HCT116 (cell line): ENCODE measurements at regions not wholly inside any gene's neighbourhood (a gene's known extent, or its start where the extent isn't known, plus 50 kb on each side); places are given as distances from the start of the nearest gene placed in this dataset.

Experiments
- ATAC-seq: fragments of 200-7000 bp; cut with Tn5 transposase; 2 replicates; pipeline ENCODE4 v1.9.1; 2020; ENCODE audit warnings: mild to moderate bottlenecking, moderate library complexity
- BruUV-seq: library from RNA; stranded (reverse); fragments of 400-500 nt; replicated peaks from 2 replicates; lab custom pipeline; 2021; lab: Mats Ljungman, UMichigan
- CTCF ChIA-PET: fragments of 300-600 bp; sonication (Branson Sonifier 250); formaldehyde crosslinking; loops from one replicate; lab custom pipeline; 2021; ENCODE audit warnings: antibody characterized with exemption; lab: Charles Lee
- POLR2A ChIA-PET: fragments of 300-600, 350-600 bp; sonication (Branson Sonifier 250); formaldehyde crosslinking; loops from one replicate; lab custom pipeline; 2021; ENCODE audit warnings: antibody characterized with exemption; lab: Charles Lee
- RAD21 ChIA-PET, 2 experiments: fragments of 300-600 bp; sonication (Branson Sonifier 250); formaldehyde crosslinking; loops; one replicate each; lab custom pipeline; 2023; ENCODE audit warnings: low total read pairs in 2 of 2; ENCODE audit not compliant: uncharacterized antibody in 2 of 2, unreplicated experiment in 2 of 2, low non-redundant PET in 1 of 2; lab: Charles Lee
- DNase-seq: peaks from one replicate; pipeline ENCODE4 v3.0.0-alpha.2; 2010; ENCODE audit warnings: low read depth, low spot score
- H2AFZ ChIP-seq: fragments of 200-600 bp; shearing (Covaris generic), sonication (generic); 2 replicates; pipeline ENCODE4 v1.6.1; 2017; ENCODE audit warnings: low read depth, mixed run types, mixed read lengths, antibody characterized with exemption, low read length; ENCODE audit not compliant: poor library complexity, severe bottlenecking
- H3K27ac ChIP-seq: 2 replicates; pipeline ENCODE4 v1.5.1; 2012; ENCODE audit warnings: low read depth, low read length
- H3K27me3 ChIP-seq: fragments of 200-600 bp; sonication (generic); 2 replicates; pipeline ENCODE4 v1.6.1; 2016; ENCODE audit warnings: mixed run types, low read length, mixed read lengths; ENCODE audit not compliant: insufficient read depth
- H3K36me3 ChIP-seq, 2 experiments: fragments of 200-500 bp in 1 of 2; fragments of 200-600 bp in 1 of 2; sonication (Bioruptor generic) in 1 of 2; sonication (generic) in 1 of 2; 2 replicates each; pipeline versions ENCODE4 v1.5.1 to v1.6.1; 2014 to 2016; ENCODE audit warnings: low read length in 2 of 2, inconsistent platforms in 1 of 2, mixed read lengths in 1 of 2, mixed run types in 1 of 2; ENCODE audit not compliant: insufficient read depth in 2 of 2, control insufficient read depth in 1 of 2
- H3K4me1 ChIP-seq, 2 experiments: fragments of 200-600 bp in 1 of 2; sonication (generic) in 1 of 2; 2 replicates each; pipeline versions ENCODE4 v1.5.1 to v1.6.1; 2012 to 2017; ENCODE audit warnings: low read length in 2 of 2, inconsistent platforms in 1 of 2, mild to moderate bottlenecking in 1 of 2, mixed read lengths in 1 of 2, mixed run types in 1 of 2, moderate library complexity in 1 of 2; ENCODE audit not compliant: insufficient read depth in 2 of 2, control insufficient read depth in 1 of 2
- H3K4me2 ChIP-seq: fragments of 200-600 bp; sonication (generic); 2 replicates; pipeline ENCODE4 v1.6.1; 2017; ENCODE audit warnings: mixed run types, low read length, mixed read lengths
- H3K4me3 ChIP-seq, 2 experiments: fragments of 200-600 bp in 1 of 2; sonication (generic) in 1 of 2; replicated peaks in 1 of 2; 2 replicates each; pipeline ENCODE4 v1.5.1; 2011 to 2016; ENCODE audit warnings: low read length in 2 of 2, control low read depth in 1 of 2, low read depth in 1 of 2, mild to moderate bottlenecking in 1 of 2, mixed read lengths in 1 of 2, mixed run types in 1 of 2
- H3K79me2 ChIP-seq: fragments of 200-600 bp; sonication (generic); 2 replicates; pipeline ENCODE4 v1.6.1; 2017; ENCODE audit warnings: mild to moderate bottlenecking, mixed run types, low read length, moderate library complexity, mixed read lengths; ENCODE audit not compliant: insufficient read depth
- H3K9ac ChIP-seq: fragments of 200-600 bp; sonication (generic); 2 replicates; pipeline ENCODE4 v1.6.1; 2016; ENCODE audit warnings: low read length, mixed read lengths
- H3K9me2 ChIP-seq: fragments of 200-600 bp; sonication (generic), shearing (Covaris generic); 2 replicates; pipeline ENCODE4 v1.6.1; 2017; ENCODE audit warnings: mixed run types, mild to moderate bottlenecking, moderate library complexity; ENCODE audit not compliant: insufficient read depth
- H3K9me3 ChIP-seq, 2 experiments: fragments of 200-500 bp in 1 of 2; fragments of 200-600 bp in 1 of 2; sonication (Bioruptor generic) in 1 of 2; sonication (generic) in 1 of 2; 2 replicates each; pipeline ENCODE4 v1.6.1; 2014 to 2017; ENCODE audit warnings: low read length in 2 of 2, mixed read lengths in 2 of 2, inconsistent platforms in 1 of 2, low read depth in 1 of 2, mild to moderate bottlenecking in 1 of 2, mixed run types in 1 of 2, moderate library complexity in 1 of 2; ENCODE audit not compliant: control insufficient read depth in 1 of 2, insufficient read depth in 1 of 2
- H4K20me1 ChIP-seq: fragments of 200-600 bp; sonication (generic), shearing (Covaris generic); 2 replicates; pipeline ENCODE4 v1.6.1; 2017; ENCODE audit warnings: mixed run types, mild to moderate bottlenecking, moderate library complexity; ENCODE audit not compliant: insufficient read depth
- ELF1 ChIP-seq: IDR thresholded peaks from 2 replicates; pipeline ENCODE4 v1.6.1; 2012; ENCODE audit warnings: low read depth, borderline replicate concordance
- JUND ChIP-seq: IDR thresholded peaks from 2 replicates; pipeline ENCODE4 v1.6.1; 2012
- POLR2A ChIP-seq: IDR thresholded peaks from 2 replicates; pipeline ENCODE4 v1.7.0; 2011; ENCODE audit warnings: borderline replicate concordance; ENCODE audit not compliant: insufficient read depth, insufficient read length; ENCODE audit errors: extremely low read depth
- POLR2AphosphoS5 ChIP-seq: IDR thresholded peaks from 2 replicates; pipeline ENCODE4 v1.6.1; 2011; ENCODE audit warnings: mild to moderate bottlenecking, low read depth, low read length, moderate library complexity
- REST ChIP-seq: IDR thresholded peaks from 2 replicates; pipeline ENCODE4 v1.6.1; 2012; ENCODE audit warnings: low read depth
- TCF7L2 ChIP-seq: IDR thresholded peaks from 2 replicates; pipeline ENCODE4 v1.7.0; 2011; ENCODE audit warnings: borderline replicate concordance, inconsistent platforms; ENCODE audit not compliant: insufficient read depth, insufficient read length; ENCODE audit errors: extremely low read depth
- ZFX ChIP-seq: fragments of 450-650 bp; IDR thresholded peaks from 2 replicates; pipeline ENCODE4 v1.6.1; 2017
- intact Hi-C: fragments of 100-400 bp; cut with micrococcal nuclease; formaldehyde crosslinking; loops from 2 replicates; pipeline ENCODE4 v1.10.0; 2022

GRCh38 chr4:82043809-82044137, 330.0 kb downstream of the HNRNPD start:
- no peaks in the 10 kb centered on the region for H3K36me3 ChIP-seq
- H2AFZ ChIP-seq: no peak overlapping the region
- ATAC-seq (no peak), DNase-seq (no peak)
- H3K27ac ChIP-seq: no peak overlapping the region
- H3K9ac ChIP-seq: no peak overlapping the region
- BruUV-seq: no TSS peak
- H3K9me2 ChIP-seq: no peaks in the 10 kb centered on the region
- peaks cover 29% of the 10 kb centered on the region for H3K27me3 ChIP-seq
- no peak overlapping the region for H3K4me3 ChIP-seq
- ChIA-PET CTCF (no interaction called here), RAD21 (no interaction called here), POLR2A (no interaction called here)
- TF ChIP-seq ZFX (no peak), JUND (no peak), REST (no peak), ELF1 (no peak), POLR2AphosphoS5 (no peak), POLR2A (no peak), TCF7L2 (no peak)
- no peak overlapping the region for H3K4me2 ChIP-seq
- no peaks in the 10 kb centered on the region for H4K20me1 ChIP-seq
- H3K79me2 ChIP-seq: no peaks in the 10 kb centered on the region
- no peaks in the 10 kb centered on the region for H3K4me1 ChIP-seq
- intact Hi-C loops: no loop called here
- no peaks in the 10 kb centered on the region for H3K9me3 ChIP-seq
